Kidney capillary endothelial cell (primary cell): ENCODE measurements at regions not wholly inside any gene's neighbourhood (a gene's known extent, or its start where the extent isn't known, plus 50 kb on each side); places are given as distances from the start of the nearest gene placed in this dataset.
A peak's percentile ranks its signal among the peaks of the same experiment; 100 is the strongest.

Source experiments
- DNase-seq: peaks from one replicate; pipeline ENCODE4 v3.0.0-alpha.2; 2018; ENCODE audit warnings: low spot score

GRCh38 chr13:91169321-91170050, 178.0 kb upstream of the MIR17HG start:
- no peak for DNase-seq

DNA sequence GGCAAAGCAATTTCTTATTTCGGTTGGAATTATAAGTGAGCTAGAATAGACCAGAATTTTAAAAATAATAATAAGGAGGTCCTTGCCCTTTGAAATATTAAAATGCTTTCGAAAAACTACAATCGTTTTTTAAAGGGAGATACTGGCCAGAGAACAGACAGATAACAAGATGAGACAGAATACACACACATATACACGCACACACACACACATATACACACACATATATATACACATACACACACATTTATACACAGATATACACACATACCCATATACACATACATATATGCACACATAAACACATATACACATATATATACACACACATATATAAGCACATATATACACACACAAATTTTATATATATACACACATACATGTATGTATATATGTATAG, 175.3 kb upstream of the MIR17HG start:
- no peak for DNase-seq

- no peak for DNase-seq
Observed at GRCh38 chr13:91174886-91175501, 172.5 kb upstream of the MIR17HG start.

DNA sequence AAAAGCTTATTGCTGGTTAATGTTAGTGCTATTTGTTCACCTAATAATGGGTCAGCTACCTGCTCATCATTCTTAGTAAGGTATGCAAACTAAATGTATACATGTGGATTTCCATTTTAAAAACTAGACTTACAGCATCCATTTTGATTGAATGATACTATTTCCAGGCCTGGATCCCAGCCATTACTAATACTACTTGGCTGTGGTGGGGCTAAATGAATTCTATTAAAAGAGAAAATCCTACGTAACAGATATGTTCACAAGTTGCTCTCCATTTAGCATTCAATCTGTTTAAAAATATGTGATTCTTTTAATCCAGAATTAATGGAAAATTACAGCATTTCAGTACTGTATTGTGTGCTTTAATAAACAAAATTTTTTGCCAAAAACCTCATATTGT, 169.4 kb upstream of the MIR17HG start:
- DNase-seq = no peak

DNA sequence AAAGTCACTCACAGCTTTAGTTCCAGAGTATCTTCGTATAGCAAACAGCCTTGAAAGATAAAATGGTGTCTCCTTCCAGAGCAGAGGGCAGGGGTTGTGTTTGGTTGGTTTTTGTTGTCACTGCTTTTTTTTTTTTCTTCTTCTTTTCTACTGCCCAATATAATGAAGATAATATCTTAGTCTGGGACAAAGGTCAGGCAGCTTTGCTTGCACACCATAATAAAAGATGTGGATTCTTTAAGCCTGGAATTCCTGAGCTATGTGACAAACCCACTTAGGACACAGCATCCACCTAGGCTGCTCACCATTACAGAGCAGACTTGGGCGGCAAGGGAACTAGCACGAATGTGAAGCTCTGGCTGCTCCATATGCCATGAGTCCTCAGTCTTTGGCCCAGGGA, 165.6 kb upstream of the MIR17HG start:
- no peak for DNase-seq

- DNase-seq = no peak
Observed at GRCh38 chr13:91184244-91184926, 163.1 kb upstream of the MIR17HG start.

DNA sequence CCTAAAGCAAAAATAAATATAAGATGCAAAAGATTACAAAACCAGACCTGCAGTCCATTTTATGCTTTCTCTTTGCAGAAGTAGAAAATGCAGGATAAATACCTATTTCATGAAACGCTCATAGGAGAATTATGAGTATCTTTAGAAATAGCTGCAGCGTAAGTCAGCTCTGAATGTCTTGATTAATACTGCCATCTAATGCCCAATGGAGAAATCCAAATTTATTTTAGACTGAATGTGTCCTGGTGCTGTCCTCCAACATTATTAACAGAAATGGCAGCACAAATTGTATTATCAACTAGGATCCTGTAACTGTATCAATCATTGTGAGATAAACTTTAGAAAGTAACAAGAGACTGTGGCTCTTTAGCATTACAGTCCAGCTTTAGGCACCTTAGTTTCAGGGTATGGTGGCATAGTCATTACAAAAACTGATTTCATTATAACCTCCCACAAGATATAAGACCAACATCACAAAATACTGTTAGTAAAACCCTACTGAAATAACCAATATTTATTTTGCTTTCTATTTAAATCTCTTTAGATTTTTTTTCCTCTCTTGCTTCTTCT, 162.1 kb upstream of the MIR17HG start:
- DNase-seq = peak; percentile 26

- no peak for DNase-seq
Observed at GRCh38 chr13:91187522-91187921, 160.0 kb upstream of the MIR17HG start.

DNA sequence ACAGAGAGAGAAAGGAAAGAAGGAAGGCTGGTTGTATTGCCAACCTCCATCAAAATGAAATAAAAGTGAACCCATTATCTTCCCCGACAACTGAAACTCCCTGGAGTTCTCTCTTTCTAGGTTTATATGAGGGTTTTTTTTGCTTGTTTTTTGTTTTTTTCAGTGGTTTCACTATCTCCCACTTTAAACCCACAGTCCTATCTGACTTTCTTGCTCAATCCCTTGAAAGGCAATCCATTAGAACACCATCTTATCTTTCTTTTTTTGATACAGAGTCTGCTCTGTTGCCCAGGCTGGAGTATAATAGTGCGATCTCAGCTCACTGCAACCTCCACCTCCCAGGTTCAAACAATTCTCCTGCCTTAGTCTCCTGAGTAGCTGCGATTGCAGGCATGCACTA, 158.0 kb upstream of the MIR17HG start:
- DNase-seq = no peak

DNA sequence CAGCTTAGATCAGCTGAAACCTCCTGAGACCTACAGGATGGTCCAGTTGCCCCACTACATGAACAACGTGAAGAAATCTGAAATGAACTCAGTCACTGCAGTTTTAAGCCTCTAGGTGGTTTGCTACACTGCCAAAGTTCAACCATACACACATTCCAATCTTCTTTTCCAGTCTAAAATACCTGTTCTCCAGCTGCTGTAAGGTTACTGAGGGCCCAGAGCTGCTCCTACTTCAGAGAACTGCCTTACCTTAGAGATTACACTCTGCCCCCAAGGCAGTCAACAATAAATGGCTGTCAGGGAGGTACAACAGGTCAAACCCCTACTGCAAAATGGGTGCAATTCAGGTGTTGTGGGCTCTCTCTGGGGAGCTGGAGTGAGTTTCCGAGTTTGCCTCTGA, 154.1 kb upstream of the MIR17HG start:
- DNase-seq = no peak

DNA sequence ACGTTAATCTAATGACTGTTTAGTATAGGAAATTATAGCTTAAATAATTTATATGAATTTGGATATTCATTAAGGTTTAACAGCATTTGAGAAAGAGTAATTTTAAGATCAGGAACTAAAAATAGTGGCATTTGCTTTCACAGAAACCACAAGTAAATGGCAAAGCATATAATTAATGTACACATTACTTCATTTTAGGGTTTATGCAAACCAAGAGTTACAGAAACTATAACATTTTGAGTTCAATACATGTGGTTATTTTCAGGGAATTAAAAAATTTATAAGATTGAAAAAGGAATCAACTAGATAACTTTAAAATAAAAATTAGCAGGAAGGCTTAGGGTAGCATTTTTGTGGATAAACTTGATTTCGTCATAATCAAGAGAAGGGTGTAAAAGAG, 151.7 kb upstream of the MIR17HG start:
- DNase-seq = no peak

DNA sequence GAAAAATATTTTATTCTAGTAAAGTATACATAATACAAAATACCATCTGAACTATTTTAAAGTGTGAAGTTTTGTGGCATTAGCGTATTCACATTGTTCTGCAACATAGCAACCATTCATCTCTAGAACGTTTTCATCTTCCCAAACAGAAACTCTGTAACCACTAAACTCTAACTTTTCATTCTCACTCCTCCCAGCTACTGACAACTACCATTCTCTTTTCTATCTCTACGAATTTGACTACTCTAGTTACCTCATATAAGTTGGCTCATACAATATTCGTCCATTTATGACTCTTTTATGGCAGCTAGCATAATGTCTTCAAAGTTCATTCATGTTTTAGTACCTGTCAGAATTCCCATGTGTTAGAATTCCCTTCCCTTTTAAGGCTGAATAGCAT, 150.5 kb upstream of the MIR17HG start:
- DNase-seq = no peak

- DNase-seq = no peak
Observed at GRCh38 chr13:91199866-91200265, 147.6 kb upstream of the MIR17HG start.

DNA sequence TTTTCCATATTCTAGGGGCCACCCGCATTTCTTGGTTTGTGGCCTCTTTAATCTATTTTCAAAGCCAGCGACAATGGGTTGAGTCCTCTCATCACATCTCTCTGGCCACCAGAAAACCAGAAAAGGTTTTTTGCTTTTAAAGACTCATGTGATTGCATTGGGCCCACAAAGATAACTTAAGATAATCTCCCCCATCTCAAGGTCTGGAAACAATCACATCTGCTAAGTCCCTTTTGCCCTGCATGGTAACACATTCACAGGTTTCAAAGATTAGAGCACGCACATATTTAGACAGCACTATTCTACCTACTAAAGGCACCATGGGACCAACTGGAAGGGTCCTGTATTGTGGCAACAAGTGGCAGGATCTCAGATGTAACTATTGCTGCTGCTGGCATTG, 147.0 kb upstream of the MIR17HG start:
- no peak for DNase-seq

DNA sequence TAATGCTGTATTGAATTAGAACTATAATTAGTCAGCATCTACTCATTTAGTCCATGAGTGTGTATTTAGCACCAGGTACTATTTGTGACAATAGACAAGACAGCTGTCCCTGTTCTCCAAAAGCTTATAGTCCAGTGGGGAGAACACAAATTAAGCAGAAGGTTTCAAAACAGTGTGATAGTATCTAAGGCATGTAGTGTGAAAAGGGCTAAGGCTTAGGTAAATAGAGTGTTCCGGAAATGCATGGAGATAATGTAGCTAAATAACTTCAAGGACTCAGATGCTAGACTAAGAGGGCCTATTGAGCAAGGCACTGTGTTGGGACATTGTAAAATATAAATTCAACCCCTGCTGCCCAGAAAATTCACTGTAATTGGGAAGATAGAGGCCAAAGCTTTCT, 144.1 kb upstream of the MIR17HG start:
- no peak for DNase-seq

DNA sequence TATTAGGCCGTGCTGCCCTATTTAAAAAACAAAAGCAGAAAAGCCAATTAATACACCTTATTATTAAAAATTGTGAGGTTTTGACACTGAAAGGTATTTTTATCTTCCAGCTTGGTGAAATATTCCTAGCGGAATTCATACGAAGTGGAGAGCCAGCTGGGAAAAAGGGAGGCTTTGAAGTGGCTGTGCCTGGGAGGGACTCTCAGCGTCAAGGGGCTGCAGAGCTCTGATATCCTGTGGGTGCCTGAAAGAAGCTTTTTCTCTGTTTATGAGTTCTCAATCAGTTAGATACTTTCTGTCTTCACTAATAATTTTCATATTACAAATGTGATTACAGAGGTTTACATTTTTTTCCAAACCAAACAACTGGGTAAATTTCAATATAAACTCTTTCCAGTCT, 140.2 kb upstream of the MIR17HG start:
- no peak for DNase-seq

- no peak for DNase-seq
Observed at GRCh38 chr13:91211510-91211909, 136.0 kb upstream of the MIR17HG start.

- no peak for DNase-seq
Observed at GRCh38 chr13:91212231-91212630, 135.3 kb upstream of the MIR17HG start.

DNA sequence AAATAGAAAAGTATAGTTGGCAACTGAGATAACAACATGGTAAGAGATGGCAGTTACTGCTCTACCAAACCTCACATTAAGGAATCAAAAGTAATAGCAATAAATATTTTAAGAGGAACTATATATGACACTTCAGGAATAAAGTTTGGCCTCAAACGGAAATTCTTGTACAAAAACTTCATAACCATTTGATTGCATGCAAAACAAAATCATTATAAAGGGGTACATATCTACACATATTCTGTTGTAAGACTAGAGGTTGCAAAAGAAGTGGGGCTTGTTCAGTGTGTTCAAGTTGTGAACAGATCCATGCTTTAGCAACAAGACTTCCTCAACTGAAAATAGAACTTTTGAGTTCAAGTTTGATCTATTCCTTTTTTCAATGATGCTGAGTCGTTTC, 133.5 kb upstream of the MIR17HG start:
- no peak for DNase-seq

GRCh38 chr13:91216928-91217700, 130.4 kb upstream of the MIR17HG start:
- DNase-seq = no peak

- no peak for DNase-seq
Observed at GRCh38 chr13:91219201-91219600, 128.3 kb upstream of the MIR17HG start.

- no peak for DNase-seq
Observed at GRCh38 chr13:91220872-91221271, 126.6 kb upstream of the MIR17HG start.
